Endothelial cell of umbilical vein (primary cell): ENCODE measurements at regions not wholly inside any gene's neighbourhood (a gene's known extent, or its start where the extent isn't known, plus 50 kb on each side); places are given as distances from the start of the nearest gene placed in this dataset.

Experiments
- EZH2 ChIP-seq: IDR thresholded peaks from 2 replicates; pipeline ENCODE4 v1.6.1; 2012; ENCODE audit warnings: borderline replicate concordance, low read depth, mild to moderate bottlenecking, moderate library complexity, low read length, inconsistent platforms; ENCODE audit not compliant: severe bottlenecking
- FOS ChIP-seq: IDR thresholded peaks from 2 replicates; pipeline ENCODE4 v1.6.1; 2011; ENCODE audit warnings: mild to moderate bottlenecking, low read length, moderate library complexity, borderline replicate concordance; ENCODE audit not compliant: insufficient read depth
- GATA2 ChIP-seq: IDR thresholded peaks from 2 replicates; pipeline ENCODE4 v1.7.0; 2011; ENCODE audit warnings: low read depth, mild to moderate bottlenecking, moderate library complexity, mixed read lengths, low read length; ENCODE audit not compliant: insufficient read length, insufficient read depth
- JUN ChIP-seq: IDR thresholded peaks from 2 replicates; pipeline ENCODE4 v1.6.1; 2011; ENCODE audit warnings: borderline replicate concordance, low read depth; ENCODE audit not compliant: insufficient read length, insufficient read depth
- MYC ChIP-seq: IDR thresholded peaks from one replicate; pipeline ENCODE4 v1.6.1; 2011; ENCODE audit warnings: mild to moderate bottlenecking, low read depth, low read length
- POLR2A ChIP-seq: IDR thresholded peaks from 2 replicates; pipeline ENCODE4 v1.6.1; 2012; ENCODE audit warnings: low read depth, mild to moderate bottlenecking, control low read depth, low read length
- POLR2AphosphoS5 ChIP-seq: IDR thresholded peaks from 2 replicates; pipeline ENCODE4 v1.6.1; 2012; ENCODE audit warnings: low read depth, mild to moderate bottlenecking, control low read depth, low read length, moderate library complexity; ENCODE audit not compliant: insufficient read depth
- TF ChIP-seq, protein P1 (sequence below), 2 donors: IDR thresholded peaks; 1 replicate in 1 of 2; 2 replicates in 1 of 2; pipeline ENCODE4 v1.5.1; 2011; ENCODE audit warnings: low read length in 2 of 2, mild to moderate bottlenecking in 2 of 2, moderate library complexity in 2 of 2, control low read depth in 1 of 2, inconsistent platforms in 1 of 2, low read depth in 1 of 2; ENCODE audit not compliant: insufficient read depth in 1 of 2; ENCODE audit errors: extremely low read depth in 1 of 2
- TF ChIP-seq, protein P2 (sequence below): IDR thresholded peaks from 2 replicates; pipeline ENCODE4 v1.6.1; 2011; ENCODE audit not compliant: insufficient read depth, insufficient read length

GRCh38 chr2:39998617-39999016, 219.6 kb upstream of the THUMPD2 start:
- TF ChIP-seq, protein P1, sequence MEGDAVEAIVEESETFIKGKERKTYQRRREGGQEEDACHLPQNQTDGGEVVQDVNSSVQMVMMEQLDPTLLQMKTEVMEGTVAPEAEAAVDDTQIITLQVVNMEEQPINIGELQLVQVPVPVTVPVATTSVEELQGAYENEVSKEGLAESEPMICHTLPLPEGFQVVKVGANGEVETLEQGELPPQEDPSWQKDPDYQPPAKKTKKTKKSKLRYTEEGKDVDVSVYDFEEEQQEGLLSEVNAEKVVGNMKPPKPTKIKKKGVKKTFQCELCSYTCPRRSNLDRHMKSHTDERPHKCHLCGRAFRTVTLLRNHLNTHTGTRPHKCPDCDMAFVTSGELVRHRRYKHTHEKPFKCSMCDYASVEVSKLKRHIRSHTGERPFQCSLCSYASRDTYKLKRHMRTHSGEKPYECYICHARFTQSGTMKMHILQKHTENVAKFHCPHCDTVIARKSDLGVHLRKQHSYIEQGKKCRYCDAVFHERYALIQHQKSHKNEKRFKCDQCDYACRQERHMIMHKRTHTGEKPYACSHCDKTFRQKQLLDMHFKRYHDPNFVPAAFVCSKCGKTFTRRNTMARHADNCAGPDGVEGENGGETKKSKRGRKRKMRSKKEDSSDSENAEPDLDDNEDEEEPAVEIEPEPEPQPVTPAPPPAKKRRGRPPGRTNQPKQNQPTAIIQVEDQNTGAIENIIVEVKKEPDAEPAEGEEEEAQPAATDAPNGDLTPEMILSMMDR (IDR thresholded peaks at IDR 0.05; ENCODE audit: extremely low read depth in 1 of 2, insufficient read depth in 1 of 2, low read depth in 1 of 2, low read length in 2 of 2) = no peak
- no peak for TF ChIP-seq POLR2AphosphoS5
- no peak for TF ChIP-seq POLR2A
- TF ChIP-seq GATA2 = no peak
- TF ChIP-seq, protein P2, sequence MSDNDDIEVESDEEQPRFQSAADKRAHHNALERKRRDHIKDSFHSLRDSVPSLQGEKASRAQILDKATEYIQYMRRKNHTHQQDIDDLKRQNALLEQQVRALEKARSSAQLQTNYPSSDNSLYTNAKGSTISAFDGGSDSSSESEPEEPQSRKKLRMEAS = no peak
- TF ChIP-seq MYC = no peak
- TF ChIP-seq EZH2 = no peak
- no peak for TF ChIP-seq JUN
- no peak for TF ChIP-seq FOS
